DND-41 (cell line): ENCODE measurements at regions not wholly inside any gene's neighbourhood (a gene's known extent, or its start where the extent isn't known, plus 50 kb on each side); places are given as distances from the start of the nearest gene placed in this dataset.

Experiments used
- ATAC-seq: fragments of 200-7000 bp; cut with Tn5 transposase; 3 replicates; pipeline ENCODE4 v1.9.1; 2021; ENCODE audit warnings: low read depth; ENCODE audit not compliant: insufficient read depth
- DNase-seq: peaks from one replicate; pipeline ENCODE4 v3.0.0-alpha.2; 2020
- H2AFZ ChIP-seq: 2 replicates; pipeline ENCODE4 v1.6.0; 2012; ENCODE audit warnings: low read depth, low read length
- H3K27ac ChIP-seq: 2 replicates; pipeline ENCODE4 v1.5.1; 2012; ENCODE audit warnings: low read length, inconsistent platforms
- H3K27me3 ChIP-seq: fragments of 200-600 bp; sonication (generic); 2 replicates; pipeline ENCODE4 v1.6.0; 2012; ENCODE audit warnings: low read length, mild to moderate bottlenecking, inconsistent platforms; ENCODE audit not compliant: insufficient read depth, poor library complexity
- H3K36me3 ChIP-seq: 2 replicates; pipeline ENCODE4 v1.5.1; 2012; ENCODE audit warnings: low read length, inconsistent platforms; ENCODE audit not compliant: insufficient read depth
- H3K4me1 ChIP-seq: 2 replicates; pipeline ENCODE4 v1.5.1; 2012; ENCODE audit warnings: mild to moderate bottlenecking, low read length; ENCODE audit not compliant: insufficient read depth
- H3K4me2 ChIP-seq: 2 replicates; pipeline ENCODE4 v1.6.0; 2012; ENCODE audit warnings: mild to moderate bottlenecking, moderate library complexity, low read length, inconsistent platforms; ENCODE audit not compliant: insufficient read depth
- H3K4me3 ChIP-seq, 2 experiments: fragments of 200-600 bp in 1 of 2; shearing (Covaris generic) in 1 of 2; 2 replicates each; pipeline ENCODE4 v1.5.1; 2012 to 2016; ENCODE audit warnings: inconsistent platforms in 2 of 2, low read length in 2 of 2, mild to moderate bottlenecking in 2 of 2, low read depth in 1 of 2, moderate library complexity in 1 of 2
- H3K79me2 ChIP-seq: 2 replicates; pipeline ENCODE4 v1.6.0; 2012; ENCODE audit warnings: low read length, inconsistent platforms; ENCODE audit not compliant: insufficient read depth
- H3K9ac ChIP-seq: 2 replicates; pipeline ENCODE4 v1.6.0; 2012; ENCODE audit warnings: low read depth, mild to moderate bottlenecking, inconsistent platforms, low read length, moderate library complexity
- H3K9me3 ChIP-seq: 2 replicates; pipeline ENCODE4 v1.5.1; 2012; ENCODE audit warnings: low read length, moderate library complexity, mild to moderate bottlenecking, inconsistent platforms; ENCODE audit not compliant: insufficient read depth, severe bottlenecking
- H4K20me1 ChIP-seq: 2 replicates; pipeline ENCODE4 v1.6.0; 2012; ENCODE audit warnings: low read length; ENCODE audit not compliant: insufficient read depth
- CTCF ChIP-seq: IDR thresholded peaks from 2 replicates; pipeline ENCODE4 v1.5.1; 2012; ENCODE audit warnings: borderline replicate concordance, low read length, moderate library complexity, mild to moderate bottlenecking; ENCODE audit not compliant: poor library complexity, severe bottlenecking; ENCODE audit errors: extremely low read depth
- EZH2 ChIP-seq: IDR thresholded peaks from 3 replicates; pipeline ENCODE4 v1.6.1; 2012; ENCODE audit warnings: borderline replicate concordance, low read depth, mild to moderate bottlenecking, moderate library complexity, low read length, inconsistent platforms; ENCODE audit not compliant: severe bottlenecking

- Histone ChIP-seq H3K36me3 (no peaks in the 10 kb centered on the region), H3K4me1 (peaks cover 6% of the 10 kb centered on the region), H3K9ac (no peak overlapping the region), H3K27ac (no peak overlapping the region), H3K4me2 (no peak overlapping the region), H3K79me2 (no peaks in the 10 kb centered on the region), H4K20me1 (no peaks in the 10 kb centered on the region), H3K27me3 (no peaks in the 10 kb centered on the region), H2AFZ (no peak overlapping the region), H3K9me3 (peaks cover 12% of the 10 kb centered on the region), H3K4me3 (no peak overlapping the region; a peak in 1 of 4 replicates)
- no peak for DNase-seq
- no peak for ATAC-seq
- TF ChIP-seq EZH2 (no peak), CTCF (no peak)
These were observed 264.5 kb downstream of the NDUFA10 start for GRCh38 chr2:239760596-239760995.

GRCh38 chr2:239758279-239758877, 266.8 kb downstream of the NDUFA10 start:
- Histone ChIP-seq H3K9me3 (peaks cover 12% of the 10 kb centered on the region), H3K9ac (no peak overlapping the region), H3K79me2 (no peaks in the 10 kb centered on the region), H2AFZ (no peak overlapping the region), H3K4me1 (peaks cover 6% of the 10 kb centered on the region), H3K27ac (no peak overlapping the region), H3K4me2 (no peak overlapping the region), H4K20me1 (no peaks in the 10 kb centered on the region), H3K27me3 (no peaks in the 10 kb centered on the region), H3K36me3 (no peaks in the 10 kb centered on the region), H3K4me3 (no peak overlapping the region)
- DNase-seq: no peak
- no peak for ATAC-seq
- TF ChIP-seq EZH2: no peak
- TF ChIP-seq CTCF: no peak

- no peak overlapping the region for H3K4me2 ChIP-seq
- no peaks in the 10 kb centered on the region for H4K20me1 ChIP-seq
- peaks cover 12% of the 10 kb centered on the region for H3K9me3 ChIP-seq
- ATAC-seq (no peak; the same call in 2 of the 3 replicates), DNase-seq (no peak)
- no peaks in the 10 kb centered on the region for H3K27me3 ChIP-seq
- H3K9ac ChIP-seq: no peak overlapping the region
- H3K79me2 ChIP-seq: no peaks in the 10 kb centered on the region
- H3K36me3 ChIP-seq: no peaks in the 10 kb centered on the region
- H3K4me3 ChIP-seq: no peak overlapping the region
- TF ChIP-seq EZH2: no peak
- no peak overlapping the region for H2AFZ ChIP-seq
- peaks cover 18% of the 10 kb centered on the region for H3K4me1 ChIP-seq
- no peak overlapping the region; the same call in 1 of the 2 replicates for H3K27ac ChIP-seq
These were observed 268.1 kb downstream of the NDUFA10 start for GRCh38 chr2:239756790-239757760.
